Lower lobe of right lung (tissue), 2 donors: ENCODE measurements at regions not wholly inside any gene's neighbourhood (a gene's known extent, or its start where the extent isn't known, plus 50 kb on each side); places are given as distances from the start of the nearest gene placed in this dataset.

Experiments used
- ATAC-seq, 2 donors: fragments of 200-7000 bp; cut with Tn5 transposase; one replicate each; pipeline ENCODE4 v1.9.1; 2020 to 2022; ENCODE audit warnings: mild to moderate bottlenecking in 2 of 2, moderate library complexity in 2 of 2
- DNase-seq: peaks from one replicate; pipeline ENCODE4 v3.0.0-alpha.2; 2020
- H3K27ac ChIP-seq: fragments of 200-600 bp; one replicate; pipeline ENCODE4 v1.8.0; 2022
- H3K27me3 ChIP-seq: fragments of 200-600 bp; one replicate; pipeline ENCODE4 v1.8.0; 2022; ENCODE audit warnings: low read depth
- H3K36me3 ChIP-seq: fragments of 200-600 bp; one replicate; pipeline ENCODE4 v1.8.0; 2022; ENCODE audit warnings: mild to moderate bottlenecking
- H3K4me1 ChIP-seq: fragments of 200-600 bp; one replicate; pipeline ENCODE4 v1.8.0; 2022
- H3K4me3 ChIP-seq: fragments of 200-600 bp; one replicate; pipeline ENCODE4 v1.8.0; 2022; ENCODE audit warnings: mild to moderate bottlenecking
- H3K9me3 ChIP-seq: fragments of 200-600 bp; one replicate; pipeline ENCODE4 v1.8.0; 2022
- intact Hi-C: fragments of 100-400 bp; cut with DNase I; formaldehyde crosslinking; loops from one replicate; pipeline ENCODE4 v1.11.0; 2022
- TF ChIP-seq, protein P1 (sequence below): fragments of 200-600 bp; IDR thresholded peaks from one replicate; pipeline ENCODE4 v1.8.0; 2022; ENCODE audit warnings: antibody characterized with exemption, mild to moderate bottlenecking
- donor health status: DM: no; HTN: yes; CAD: no; lungs with severe emphysema.

DNA sequence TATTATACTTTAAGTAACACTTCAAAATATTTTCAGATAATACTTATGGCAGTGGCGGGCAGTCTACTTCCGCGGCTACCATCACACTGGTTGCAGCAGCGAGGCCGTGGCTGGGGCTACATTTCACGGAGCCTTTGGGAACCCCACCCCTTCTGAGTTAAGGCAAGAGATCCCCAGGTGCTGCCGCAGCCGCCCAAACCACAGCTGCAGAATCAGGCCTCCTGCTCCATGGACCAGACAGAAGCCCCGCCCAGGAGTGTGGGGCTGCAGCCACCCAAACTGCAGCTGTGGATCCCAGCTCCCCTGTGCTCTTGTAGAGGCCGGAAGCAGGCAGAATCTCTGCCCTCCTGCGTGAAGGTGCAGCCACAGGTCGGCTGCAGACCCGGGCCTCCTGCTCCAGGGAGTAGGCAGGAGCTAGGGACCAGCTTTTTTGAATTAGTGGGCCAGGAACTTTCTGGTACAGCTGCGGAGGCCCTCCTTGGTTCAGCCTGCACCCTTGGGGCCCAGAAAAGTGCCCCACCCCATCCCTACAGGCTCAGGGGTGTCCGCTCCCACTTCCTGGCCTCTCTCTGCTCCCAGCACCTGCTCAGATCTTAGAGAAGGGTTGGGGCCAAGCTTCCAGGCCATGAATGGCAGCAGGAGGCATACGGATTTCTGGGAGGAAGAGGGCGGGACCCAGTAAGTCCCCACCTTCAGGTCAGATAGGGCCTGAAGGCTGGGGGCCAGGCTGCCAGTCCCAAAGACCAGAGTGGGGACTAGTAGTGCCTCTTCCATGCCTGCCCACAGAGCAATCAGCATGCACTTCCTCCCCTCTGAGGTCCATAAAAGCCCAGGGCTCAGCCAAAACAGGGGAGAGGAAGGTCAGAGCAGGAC, 1188.8 kb upstream of the CADM2 start:
- ATAC-seq, result peak in 1 of 2 donors; percentile 35
- Histone ChIP-seq H3K36me3 (no peaks in the 10 kb centered on the region), H3K27ac (no peak overlapping the region), H3K4me1 (no peaks in the 10 kb centered on the region), H3K9me3 (no peaks in the 10 kb centered on the region), H3K4me3 (no peak overlapping the region), H3K27me3 (no peaks in the 10 kb centered on the region)
- DNase-seq, result no peak
- intact Hi-C loops, result no loop called here
- TF ChIP-seq, protein P1, sequence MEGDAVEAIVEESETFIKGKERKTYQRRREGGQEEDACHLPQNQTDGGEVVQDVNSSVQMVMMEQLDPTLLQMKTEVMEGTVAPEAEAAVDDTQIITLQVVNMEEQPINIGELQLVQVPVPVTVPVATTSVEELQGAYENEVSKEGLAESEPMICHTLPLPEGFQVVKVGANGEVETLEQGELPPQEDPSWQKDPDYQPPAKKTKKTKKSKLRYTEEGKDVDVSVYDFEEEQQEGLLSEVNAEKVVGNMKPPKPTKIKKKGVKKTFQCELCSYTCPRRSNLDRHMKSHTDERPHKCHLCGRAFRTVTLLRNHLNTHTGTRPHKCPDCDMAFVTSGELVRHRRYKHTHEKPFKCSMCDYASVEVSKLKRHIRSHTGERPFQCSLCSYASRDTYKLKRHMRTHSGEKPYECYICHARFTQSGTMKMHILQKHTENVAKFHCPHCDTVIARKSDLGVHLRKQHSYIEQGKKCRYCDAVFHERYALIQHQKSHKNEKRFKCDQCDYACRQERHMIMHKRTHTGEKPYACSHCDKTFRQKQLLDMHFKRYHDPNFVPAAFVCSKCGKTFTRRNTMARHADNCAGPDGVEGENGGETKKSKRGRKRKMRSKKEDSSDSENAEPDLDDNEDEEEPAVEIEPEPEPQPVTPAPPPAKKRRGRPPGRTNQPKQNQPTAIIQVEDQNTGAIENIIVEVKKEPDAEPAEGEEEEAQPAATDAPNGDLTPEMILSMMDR, result no peak

DNA sequence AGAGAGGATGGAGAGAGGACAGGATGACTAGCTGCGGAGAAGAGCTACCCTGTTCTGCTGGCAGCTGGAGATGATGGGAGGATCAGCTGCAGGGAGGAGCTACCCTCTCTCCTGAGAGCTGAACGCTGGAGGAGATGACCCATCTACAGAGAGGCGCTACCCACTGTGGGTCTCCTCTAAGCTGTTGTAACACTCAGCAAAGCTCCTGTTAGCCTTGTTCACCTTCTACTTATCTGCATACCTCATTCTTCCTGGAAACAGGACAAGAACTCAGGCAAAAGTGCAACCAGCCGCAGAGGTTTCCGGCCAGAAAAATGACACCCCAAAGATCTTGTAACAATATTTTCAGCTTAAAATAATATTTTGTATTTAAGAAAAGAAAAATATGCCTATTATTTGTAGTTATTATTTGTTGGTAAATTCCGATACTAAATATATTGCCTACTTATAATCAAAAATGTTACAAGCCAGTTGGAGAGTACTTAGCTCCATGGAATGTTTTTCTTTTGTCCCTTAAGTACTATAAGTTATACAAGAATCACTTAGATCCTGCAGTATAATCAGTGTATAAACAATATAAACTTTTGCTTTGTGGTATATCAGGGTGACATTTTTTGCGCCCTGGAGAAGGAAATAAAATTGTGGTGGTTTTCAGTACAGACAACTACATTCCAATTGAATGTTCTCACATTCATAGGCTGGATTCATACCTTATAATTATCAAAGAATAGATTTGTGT, 1188.0 kb upstream of the CADM2 start:
- H3K27me3 ChIP-seq, result no peaks in the 10 kb centered on the region
- H3K27ac ChIP-seq, result no peak overlapping the region
- DNase-seq, result no peak
- no peaks in the 10 kb centered on the region for H3K4me1 ChIP-seq
- ATAC-seq, result peak; percentile 52 to 65
- TF ChIP-seq, protein P1, result no peak
- intact Hi-C loops, result no loop called here
- no peaks in the 10 kb centered on the region for H3K36me3 ChIP-seq
- no peaks in the 10 kb centered on the region for H3K9me3 ChIP-seq
- H3K4me3 ChIP-seq, result no peak overlapping the region

DNA sequence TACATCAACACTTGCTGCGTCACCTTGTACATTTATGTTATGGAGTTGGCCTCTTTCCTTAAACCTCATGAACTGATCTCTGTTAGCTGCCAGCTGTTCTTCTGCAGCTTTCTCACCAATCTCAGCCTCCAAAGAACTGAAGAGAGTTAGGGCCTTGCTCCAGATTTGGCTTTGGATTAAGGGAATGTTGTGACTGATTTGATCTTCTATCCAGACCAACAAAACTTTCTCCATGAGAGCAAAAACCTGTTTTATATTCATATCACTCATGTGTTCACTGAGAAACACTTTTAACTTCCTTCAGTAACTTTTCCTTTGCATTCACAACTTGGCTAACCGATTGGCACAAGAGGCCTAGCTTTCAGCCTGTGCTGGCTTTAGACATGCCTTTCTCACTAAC, 1156.0 kb upstream of the CADM2 start:
- Histone ChIP-seq H3K27me3 (no peaks in the 10 kb centered on the region), H3K27ac (no peak overlapping the region), H3K9me3 (peaks cover 5% of the 10 kb centered on the region), H3K4me3 (no peak overlapping the region), H3K36me3 (no peaks in the 10 kb centered on the region), H3K4me1 (no peaks in the 10 kb centered on the region)
- ATAC-seq (no peak), DNase-seq (no peak)
- intact Hi-C loops, result no loop called here
- TF ChIP-seq, protein P1, result no peak

DNA sequence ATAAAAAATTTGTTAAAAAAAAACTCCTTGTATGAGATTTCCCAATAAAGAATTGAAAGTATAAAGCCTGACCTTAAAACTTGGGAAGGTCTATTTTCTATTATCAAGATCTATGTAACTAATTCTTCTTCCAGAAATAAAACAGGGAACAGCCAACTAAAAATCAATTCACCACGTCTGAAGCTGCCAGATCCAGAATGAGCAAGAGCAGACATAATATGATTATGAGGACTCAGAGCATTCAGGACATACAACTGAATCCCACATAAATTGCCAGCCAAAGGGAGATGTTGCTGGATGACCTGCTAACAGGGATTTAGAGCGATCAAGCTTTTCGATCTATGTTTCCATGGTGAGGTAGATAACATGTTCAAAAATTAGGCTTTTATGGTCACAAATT, 1151.3 kb upstream of the CADM2 start:
- TF ChIP-seq, protein P1, result no peak
- intact Hi-C loops, result no loop called here
- Histone ChIP-seq H3K27me3 (no peaks in the 10 kb centered on the region), H3K4me1 (no peaks in the 10 kb centered on the region), H3K4me3 (no peak overlapping the region), H3K27ac (no peak overlapping the region), H3K9me3 (peaks cover 7% of the 10 kb centered on the region), H3K36me3 (no peaks in the 10 kb centered on the region)
- no peak for ATAC-seq
- DNase-seq, result no peak

DNA sequence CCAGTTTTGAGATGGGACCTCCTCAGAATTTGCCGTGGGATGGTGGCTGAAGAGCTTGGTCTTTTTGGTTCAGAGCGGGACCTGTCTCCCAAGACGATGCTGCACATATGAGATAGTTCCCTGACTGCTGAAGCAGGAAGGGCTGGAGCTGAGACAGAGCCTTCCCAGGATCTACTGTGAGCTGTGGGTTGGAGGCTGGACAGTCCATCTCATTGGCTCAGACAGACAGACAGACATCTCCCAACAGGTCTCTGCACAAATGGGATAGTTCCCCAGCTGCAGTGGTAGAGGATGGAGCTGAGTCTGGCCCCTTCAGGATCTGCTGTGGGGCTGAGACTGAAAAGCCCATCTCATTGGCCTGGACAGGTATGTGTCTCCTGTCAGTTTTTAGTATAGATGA, 1145.6 kb upstream of the CADM2 start:
- Histone ChIP-seq H3K27me3 (no peaks in the 10 kb centered on the region), H3K27ac (no peak overlapping the region), H3K4me3 (no peak overlapping the region), H3K36me3 (no peaks in the 10 kb centered on the region), H3K9me3 (peaks cover 3% of the 10 kb centered on the region), H3K4me1 (no peaks in the 10 kb centered on the region)
- DNase-seq, result no peak
- intact Hi-C loops, result no loop called here
- ATAC-seq, result no peak
- TF ChIP-seq, protein P1, result no peak
